Activated CD4-positive, alpha-beta T cell treated with anti-CD3 and anti-CD28 coated beads, Interleukin-10, Interleukin-2, amounts not matched to agents 100 ng/mL and 50 ng/mL, durations not matched to agents 16 hours and 8 hours (primary cell): ENCODE measurements at regions not wholly inside any gene's neighbourhood (a gene's known extent, or its start where the extent isn't known, plus 50 kb on each side); places are given as distances from the start of the nearest gene placed in this dataset.
"Not testable (repeated sequence)": the region's sequence is repeated elsewhere in the genome, so short reads cannot be mapped to it uniquely, and the experiment has no call there.

Experiments
- DNase-seq: peaks from one replicate; pipeline ENCODE4 v3.0.0-alpha.2; 2020

- DNase-seq, result no peak
Observed at GRCh38 chr3:181250714-181251113, 261.2 kb upstream of the DNAJC19 start.

- no peak for DNase-seq
Observed at GRCh38 chr3:181239441-181239840, 249.9 kb upstream of the DNAJC19 start.

GRCh38 chr3:181230258-181230657, 240.7 kb upstream of the DNAJC19 start:
- DNase-seq, result no peak

- DNase-seq, result no peak
Observed at GRCh38 chr3:181213347-181213746, 223.8 kb upstream of the DNAJC19 start.

- DNase-seq, result no peak
Observed at GRCh38 chr3:181212271-181212670, 222.7 kb upstream of the DNAJC19 start.

- DNase-seq, result peak; percentile 3
Observed at GRCh38 chr3:181210275-181210674, 220.7 kb upstream of the DNAJC19 start.

GRCh38 chr3:181189556-181189955, 200.0 kb upstream of the DNAJC19 start:
- DNase-seq, result no peak

GRCh38 chr3:181183764-181184163, 194.2 kb upstream of the DNAJC19 start:
- no peak for DNase-seq

- not testable (repeated sequence) for DNase-seq
Observed at GRCh38 chr3:181183057-181183456, 193.5 kb upstream of the DNAJC19 start.

- DNase-seq, result no peak
Observed at GRCh38 chr3:181178991-181179390, 189.5 kb upstream of the DNAJC19 start.

- peak; percentile 24 for DNase-seq
Observed at GRCh38 chr3:181176601-181177000, 187.1 kb upstream of the DNAJC19 start.

- DNase-seq, result no peak
Observed at GRCh38 chr3:181174676-181175233, 185.2 kb upstream of the DNAJC19 start.

- no peak for DNase-seq
Observed at GRCh38 chr3:181174022-181174421, 184.5 kb upstream of the DNAJC19 start.

- DNase-seq, result no peak
Observed at GRCh38 chr3:181173227-181173626, 183.7 kb upstream of the DNAJC19 start.

- no peak for DNase-seq
Observed at GRCh38 chr3:181134873-181135272, 145.3 kb upstream of the DNAJC19 start.

GRCh38 chr3:181133832-181134231, 144.3 kb upstream of the DNAJC19 start:
- no peak for DNase-seq

GRCh38 chr3:181105646-181106045, 116.1 kb upstream of the DNAJC19 start:
- no peak for DNase-seq

- DNase-seq, result peak; percentile 50
Observed at GRCh38 chr3:181103605-181104004, 114.1 kb upstream of the DNAJC19 start.

GRCh38 chr3:181086011-181086410, 96.5 kb upstream of the DNAJC19 start:
- DNase-seq, result no peak

- no peak for DNase-seq
Observed at GRCh38 chr3:181081930-181082329, 92.4 kb upstream of the DNAJC19 start.

GRCh38 chr3:181076558-181076957, 87.0 kb upstream of the DNAJC19 start:
- DNase-seq, result no peak

GRCh38 chr3:181075098-181075497, 85.6 kb upstream of the DNAJC19 start:
- DNase-seq, result no peak

GRCh38 chr3:181066143-181067087, 76.9 kb upstream of the DNAJC19 start:
- no peak for DNase-seq

- no peak for DNase-seq
Observed at GRCh38 chr3:181056136-181056732, 66.7 kb upstream of the DNAJC19 start.
